NB4 (cell line): ENCODE measurements at regions not wholly inside any gene's neighbourhood (a gene's known extent, or its start where the extent isn't known, plus 50 kb on each side); places are given as distances from the start of the nearest gene placed in this dataset.

Experiments used
- DNase-seq: peaks from one replicate; pipeline ENCODE4 v3.0.0; 2010; ENCODE audit warnings: low read depth
- H3K4me3 ChIP-seq: one replicate; pipeline ENCODE4 v1.5.1; 2011; ENCODE audit warnings: mild to moderate bottlenecking, low read depth, low read length, moderate library complexity
- MYC ChIP-seq: IDR thresholded peaks from 2 replicates; pipeline ENCODE4 v1.6.1; 2011; ENCODE audit warnings: low read depth, low read length
- POLR2A ChIP-seq: IDR thresholded peaks from 2 replicates; pipeline ENCODE4 v1.6.1; 2011; ENCODE audit warnings: mild to moderate bottlenecking; ENCODE audit not compliant: insufficient read length; ENCODE audit errors: extremely low read depth
- TF ChIP-seq, protein P1 (sequence below): IDR thresholded peaks from one replicate; pipeline ENCODE4 v1.5.1; 2012; ENCODE audit warnings: low read depth, low read length
- TF ChIP-seq, protein P2 (sequence below): IDR thresholded peaks from 2 replicates; pipeline ENCODE4 v1.6.1; 2011; ENCODE audit warnings: low read depth, low read length

- DNase-seq: no peak
- TF ChIP-seq, protein P1, sequence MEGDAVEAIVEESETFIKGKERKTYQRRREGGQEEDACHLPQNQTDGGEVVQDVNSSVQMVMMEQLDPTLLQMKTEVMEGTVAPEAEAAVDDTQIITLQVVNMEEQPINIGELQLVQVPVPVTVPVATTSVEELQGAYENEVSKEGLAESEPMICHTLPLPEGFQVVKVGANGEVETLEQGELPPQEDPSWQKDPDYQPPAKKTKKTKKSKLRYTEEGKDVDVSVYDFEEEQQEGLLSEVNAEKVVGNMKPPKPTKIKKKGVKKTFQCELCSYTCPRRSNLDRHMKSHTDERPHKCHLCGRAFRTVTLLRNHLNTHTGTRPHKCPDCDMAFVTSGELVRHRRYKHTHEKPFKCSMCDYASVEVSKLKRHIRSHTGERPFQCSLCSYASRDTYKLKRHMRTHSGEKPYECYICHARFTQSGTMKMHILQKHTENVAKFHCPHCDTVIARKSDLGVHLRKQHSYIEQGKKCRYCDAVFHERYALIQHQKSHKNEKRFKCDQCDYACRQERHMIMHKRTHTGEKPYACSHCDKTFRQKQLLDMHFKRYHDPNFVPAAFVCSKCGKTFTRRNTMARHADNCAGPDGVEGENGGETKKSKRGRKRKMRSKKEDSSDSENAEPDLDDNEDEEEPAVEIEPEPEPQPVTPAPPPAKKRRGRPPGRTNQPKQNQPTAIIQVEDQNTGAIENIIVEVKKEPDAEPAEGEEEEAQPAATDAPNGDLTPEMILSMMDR: no peak
- TF ChIP-seq, protein P2, sequence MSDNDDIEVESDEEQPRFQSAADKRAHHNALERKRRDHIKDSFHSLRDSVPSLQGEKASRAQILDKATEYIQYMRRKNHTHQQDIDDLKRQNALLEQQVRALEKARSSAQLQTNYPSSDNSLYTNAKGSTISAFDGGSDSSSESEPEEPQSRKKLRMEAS: no peak
- no peak for TF ChIP-seq POLR2A
- TF ChIP-seq MYC: no peak
- H3K4me3 ChIP-seq: no peak overlapping the region
These were observed 140.5 kb upstream of the PEX5L start for GRCh38 chr3:180177255-180177654.

- TF ChIP-seq MYC: no peak
- TF ChIP-seq, protein P2: no peak
- no peak for TF ChIP-seq POLR2A
- TF ChIP-seq, protein P1: no peak
- DNase-seq: no peak
- no peak overlapping the region for H3K4me3 ChIP-seq
These were observed 142.8 kb upstream of the PEX5L start for GRCh38 chr3:180179562-180179961.

- H3K4me3 ChIP-seq: no peak overlapping the region
- TF ChIP-seq MYC (no peak), POLR2A (no peak)
- TF ChIP-seq, protein P1: no peak
- TF ChIP-seq, protein P2: no peak
- no peak for DNase-seq
These were observed 144.1 kb upstream of the PEX5L start for GRCh38 chr3:180180795-180181194.

GRCh38 chr3:180181387-180181786 lies 144.7 kb upstream of the PEX5L start:
- TF ChIP-seq, protein P1: no peak
- TF ChIP-seq, protein P2: no peak
- TF ChIP-seq POLR2A (no peak), MYC (no peak)
- H3K4me3 ChIP-seq: no peak overlapping the region
- no peak for DNase-seq

DNA sequence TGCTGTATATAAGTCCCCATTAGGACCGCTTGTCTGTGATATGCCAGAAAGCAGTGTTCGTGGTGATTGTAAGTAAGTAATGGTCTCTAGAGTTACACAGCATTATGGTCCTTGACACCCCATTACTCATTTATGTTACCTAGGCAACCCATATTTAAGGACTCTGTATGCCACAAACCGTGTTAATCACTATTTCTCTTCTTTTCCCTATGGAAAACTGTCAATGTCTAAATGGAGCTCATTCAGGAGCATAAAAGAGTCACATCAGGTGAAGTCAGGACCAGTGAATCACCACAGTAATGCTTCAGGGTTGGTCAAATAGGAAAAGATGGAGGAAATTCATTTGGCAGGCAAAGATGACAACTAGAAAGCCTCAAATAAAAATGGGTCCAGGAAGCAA lies 146.6 kb upstream of the PEX5L start:
- DNase-seq: no peak
- H3K4me3 ChIP-seq: no peak overlapping the region
- TF ChIP-seq, protein P1: no peak
- TF ChIP-seq MYC: no peak

GRCh38 chr3:180184816-180185215 lies 148.1 kb upstream of the PEX5L start:
- DNase-seq: peak; percentile 7
- no peak overlapping the region for H3K4me3 ChIP-seq
- TF ChIP-seq POLR2A: no peak
- TF ChIP-seq, protein P1: no peak
- TF ChIP-seq MYC: no peak
- TF ChIP-seq, protein P2: no peak
